Ovary (tissue), 7 donors: ENCODE measurements at regions not wholly inside any gene's neighbourhood (a gene's known extent, or its start where the extent isn't known, plus 50 kb on each side); places are given as distances from the start of the nearest gene placed in this dataset.

Source experiments
- DNase-seq, 5 donors: peaks; one replicate each; pipeline ENCODE4 v3.0.0-alpha.2; 2019 to 2020
- H3K27ac ChIP-seq, 2 donors: fragments of 200-600 bp; one replicate each; pipeline versions ENCODE4 v1.5.1 to v1.8.0; 2019 to 2022
- H3K27me3 ChIP-seq: fragments of 200-600 bp; one replicate; pipeline ENCODE4 v1.8.0; 2022
- H3K36me3 ChIP-seq: fragments of 200-600 bp; sonication (generic); one replicate; pipeline ENCODE4 v1.5.1; 2019
- H3K4me1 ChIP-seq: one replicate; pipeline ENCODE4 v1.8.1; 2013; ENCODE audit warnings: mild to moderate bottlenecking, moderate library complexity; ENCODE audit not compliant: insufficient read depth
- H3K4me3 ChIP-seq: fragments of 200-600 bp; sonication (generic); one replicate; pipeline ENCODE4 v1.5.1; 2017
- H3K9me3 ChIP-seq, 2 donors: fragments of 200-600 bp in 1 of 2; sonication (generic) in 1 of 2; one replicate each; pipeline versions ENCODE4 v1.5.1 to v1.8.1; 2013 to 2019; ENCODE audit warnings: mild to moderate bottlenecking in 1 of 2, moderate library complexity in 1 of 2
- CTCF ChIP-seq, 3 donors: fragments of 450-650 bp in 2 of 3; fragments of 200-600 bp in 1 of 3; IDR thresholded peaks; one replicate each; pipeline versions ENCODE4 v1.5.1 to v1.8.0; 2016 to 2022; ENCODE audit warnings: antibody characterized with exemption in 3 of 3, mild to moderate bottlenecking in 1 of 3
- EP300 ChIP-seq: sonication (generic); formaldehyde crosslinking; IDR thresholded peaks from one replicate; pipeline ENCODE4 v1.6.1; 2017; ENCODE audit warnings: antibody characterized with exemption
- POLR2A ChIP-seq: fragments of 450-650 bp; IDR thresholded peaks from one replicate; pipeline ENCODE4 v1.6.1; 2017; ENCODE audit warnings: antibody characterized with exemption, mild to moderate bottlenecking, moderate library complexity
- WGBS, 3 donors: extraction: QIAGEN DNeasy Blood & Tissue Kit in 1 of 3; methylation state at CpG; one replicate each; pipeline versions ENCODE4 v1.1.5 to v1.1.7; 2013 to 2017; 5-methylcytosine and 5-hydroxymethylcytosine counted together
- intact Hi-C, 4 donors: fragments of 100-400 bp; cut with DNase I; formaldehyde crosslinking; loops; one replicate each; pipeline versions ENCODE4 v1.11.0 to v1.15.1; 2022 to 2023
- donor health status: DM: no; HTN: no; CAD: no; lungs with moderate emphysema.
- donor health status: DM: no; HTN: no; CAD: no.
- donor health status: Bipolar disorder and iron deficiency.
- donor health status: DM: no; HTN: no; CAD: no.
- donor health status: DM: yes; HTN: yes; CAD: no.

DNA sequence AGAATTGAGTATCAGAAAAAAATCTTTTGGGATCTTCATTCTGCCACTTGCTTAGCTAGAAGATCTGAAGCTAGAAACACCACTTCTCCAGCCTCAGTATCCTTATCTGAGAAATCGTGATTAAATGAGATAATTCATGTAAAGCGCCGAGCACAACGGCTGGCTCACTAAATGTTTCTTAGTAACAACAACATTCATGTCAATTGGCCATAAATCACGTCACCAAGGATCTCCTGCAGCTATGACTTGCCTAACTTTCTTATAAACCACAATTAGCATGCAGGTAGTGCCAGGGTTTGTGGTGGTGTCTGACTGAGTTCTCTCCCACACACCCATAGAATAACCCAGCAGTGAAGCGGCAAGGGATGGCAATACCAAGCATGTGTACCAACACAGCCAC lies 501.3 kb downstream of the EFNB2 start:
- H3K4me1 ChIP-seq = no peaks in the 10 kb centered on the region
- TF ChIP-seq CTCF (IDR thresholded peaks at IDR 0.05) = no peak
- no peak for TF ChIP-seq EP300
- no peak for TF ChIP-seq POLR2A
- no peaks in the 10 kb centered on the region for H3K27me3 ChIP-seq
- no peak for DNase-seq
- no peaks in the 10 kb centered on the region for H3K9me3 ChIP-seq
- WGBS, 3 donors = 56 to 71% (median 64%) methylated on average over 6 of the region's 6 CpGs
- H3K4me3 ChIP-seq = no peak overlapping the region
- no peaks in the 10 kb centered on the region for H3K36me3 ChIP-seq
- no peak overlapping the region for H3K27ac ChIP-seq
- intact Hi-C loops = no loop called here

GRCh38 chr13:106033659-106034058 lies 501.8 kb downstream of the EFNB2 start:
- 13 to 21% (median 14%) methylated on average over 2 of the region's 2 CpGs for WGBS, 3 donors
- H3K36me3 ChIP-seq = no peaks in the 10 kb centered on the region
- H3K27ac ChIP-seq = no peak overlapping the region
- intact Hi-C loops = no loop called here
- no peak overlapping the region for H3K4me3 ChIP-seq
- DNase-seq = no peak
- TF ChIP-seq CTCF (IDR thresholded peaks at IDR 0.05) (no peak), EP300 (no peak), POLR2A (no peak)
- no peaks in the 10 kb centered on the region for H3K27me3 ChIP-seq
- H3K4me1 ChIP-seq = no peaks in the 10 kb centered on the region
- H3K9me3 ChIP-seq = no peaks in the 10 kb centered on the region

- no peaks in the 10 kb centered on the region for H3K4me1 ChIP-seq
- no peaks in the 10 kb centered on the region for H3K27me3 ChIP-seq
- H3K9me3 ChIP-seq = no peaks in the 10 kb centered on the region
- DNase-seq = no peak
- TF ChIP-seq POLR2A = no peak
- no peak for TF ChIP-seq CTCF (IDR thresholded peaks at IDR 0.05)
- TF ChIP-seq EP300 = no peak
- H3K4me3 ChIP-seq = no peak overlapping the region
- H3K36me3 ChIP-seq = no peaks in the 10 kb centered on the region
- WGBS, 3 donors = 92 to 97% (median 95%) methylated on average over 2 of the region's 2 CpGs
- intact Hi-C loops = no loop called here
- H3K27ac ChIP-seq = no peak overlapping the region
Observed at GRCh38 chr13:106032441-106032840, 503.0 kb downstream of the EFNB2 start.

GRCh38 chr13:106029676-106030290 lies 505.7 kb downstream of the EFNB2 start:
- H3K9me3 ChIP-seq = no peaks in the 10 kb centered on the region
- intact Hi-C loops = no loop called here
- no peaks in the 10 kb centered on the region for H3K36me3 ChIP-seq
- no peak for DNase-seq
- H3K27ac ChIP-seq = no peak overlapping the region
- H3K27me3 ChIP-seq = no peaks in the 10 kb centered on the region
- TF ChIP-seq EP300 (no peak), CTCF (IDR thresholded peaks at IDR 0.05) (no peak), POLR2A (no peak)
- H3K4me3 ChIP-seq = no peak overlapping the region
- WGBS, 3 donors = 13 to 21% (median 16%) methylated on average over 7 of the region's 7 CpGs
- no peaks in the 10 kb centered on the region for H3K4me1 ChIP-seq
